Osteocyte (in vitro differentiated cells): ENCODE measurements at regions not wholly inside any gene's neighbourhood (a gene's known extent, or its start where the extent isn't known, plus 50 kb on each side); places are given as distances from the start of the nearest gene placed in this dataset.
"Not testable (repeated sequence)": the region's sequence is repeated elsewhere in the genome, so short reads cannot be mapped to it uniquely, and the experiment has no call there.

Experiments
- DNase-seq: peaks from one replicate; pipeline ENCODE4 v3.0.0; 2021; ENCODE audit warnings: mixed read lengths; ENCODE audit not compliant: unreplicated experiment; ENCODE audit errors: extremely low spot score
- H3K27ac Mint-ChIP-seq: one replicate; pipeline ENCODE4 v1.8.0; 2021; ENCODE audit warnings: mild to moderate bottlenecking, mixed read lengths; ENCODE audit not compliant: unreplicated experiment
- H3K27me3 Mint-ChIP-seq: one replicate; pipeline ENCODE4 v1.8.0; 2021; ENCODE audit warnings: mixed read lengths; ENCODE audit not compliant: unreplicated experiment
- H3K36me3 Mint-ChIP-seq: one replicate; pipeline ENCODE4 v1.8.0; 2021; ENCODE audit warnings: mixed read lengths; ENCODE audit not compliant: unreplicated experiment
- H3K4me1 Mint-ChIP-seq: one replicate; pipeline ENCODE4 v1.8.0; 2021; ENCODE audit warnings: mixed read lengths; ENCODE audit not compliant: unreplicated experiment
- H3K4me3 Mint-ChIP-seq: one replicate; pipeline ENCODE4 v1.8.0; 2021; ENCODE audit warnings: mild to moderate bottlenecking, moderate library complexity, mixed read lengths; ENCODE audit not compliant: unreplicated experiment
- H3K9me3 Mint-ChIP-seq: one replicate; pipeline ENCODE4 v1.8.0; 2021; ENCODE audit warnings: mixed read lengths; ENCODE audit not compliant: unreplicated experiment
- CTCF ChIP-seq: fragments of 200-600 bp; sonication (generic); IDR thresholded peaks from 2 replicates; pipeline ENCODE4 v1.5.0; 2021; ENCODE audit warnings: antibody characterized with exemption, mild to moderate bottlenecking, moderate library complexity

GRCh38 chr22:45090497-45090910 lies 73.2 kb upstream of the NUP50 start:
- TF ChIP-seq CTCF, result no peak
- Mint-ChIP-seq H3K4me3 (no peak overlapping the region), H3K27ac (no peak overlapping the region), H3K4me1 (peaks cover 4% of the 10 kb centered on the region), H3K36me3 (no peaks in the 10 kb centered on the region), H3K27me3 (peaks cover 10% of the 10 kb centered on the region), H3K9me3 (no peaks in the 10 kb centered on the region)
- no peak for DNase-seq

- H3K4me1 Mint-ChIP-seq, result peaks cover 4% of the 10 kb centered on the region
- no peaks in the 10 kb centered on the region for H3K36me3 Mint-ChIP-seq
- DNase-seq, result no peak
- no peak overlapping the region for H3K4me3 Mint-ChIP-seq
- no peaks in the 10 kb centered on the region for H3K9me3 Mint-ChIP-seq
- TF ChIP-seq CTCF, result no peak
- peaks cover 11% of the 10 kb centered on the region for H3K27me3 Mint-ChIP-seq
- no peak overlapping the region for H3K27ac Mint-ChIP-seq
Observed at GRCh38 chr22:45091254-45091854, 72.4 kb upstream of the NUP50 start.

GRCh38 chr22:45091875-45092274 lies 71.8 kb upstream of the NUP50 start:
- H3K4me3 Mint-ChIP-seq, H3K36me3 Mint-ChIP-seq, H3K27ac Mint-ChIP-seq, H3K4me1 Mint-ChIP-seq, H3K9me3 Mint-ChIP-seq, DNase-seq: not testable (repeated sequence)
- peaks cover 13% of the 10 kb centered on the region for H3K27me3 Mint-ChIP-seq

GRCh38 chr22:45092644-45093043 lies 71.1 kb upstream of the NUP50 start:
- no peaks in the 10 kb centered on the region for H3K36me3 Mint-ChIP-seq
- peaks cover 18% of the 10 kb centered on the region for H3K27me3 Mint-ChIP-seq
- no peak overlapping the region for H3K4me3 Mint-ChIP-seq
- no peak overlapping the region for H3K27ac Mint-ChIP-seq
- peaks cover 4% of the 10 kb centered on the region for H3K4me1 Mint-ChIP-seq
- H3K9me3 Mint-ChIP-seq, result no peaks in the 10 kb centered on the region
- no peak for DNase-seq
- no peak for TF ChIP-seq CTCF

GRCh38 chr22:45093609-45094008 lies 70.1 kb upstream of the NUP50 start:
- DNase-seq, result no peak
- no peak overlapping the region for H3K27ac Mint-ChIP-seq
- H3K4me3 Mint-ChIP-seq, result no peak overlapping the region
- TF ChIP-seq CTCF, result no peak
- peaks cover 4% of the 10 kb centered on the region for H3K4me1 Mint-ChIP-seq
- no peaks in the 10 kb centered on the region for H3K36me3 Mint-ChIP-seq
- no peaks in the 10 kb centered on the region for H3K9me3 Mint-ChIP-seq
- peaks cover 22% of the 10 kb centered on the region for H3K27me3 Mint-ChIP-seq
